ENCODE measurements at regions not wholly inside any gene's neighbourhood (a gene's known extent, or its start where the extent isn't known, plus 50 kb on each side); places are given as distances from the start of the nearest gene placed in this dataset.
"Not testable (repeated sequence)": the region's sequence is repeated elsewhere in the genome, so short reads cannot be mapped to it uniquely, and the experiment has no call there.

DNA sequence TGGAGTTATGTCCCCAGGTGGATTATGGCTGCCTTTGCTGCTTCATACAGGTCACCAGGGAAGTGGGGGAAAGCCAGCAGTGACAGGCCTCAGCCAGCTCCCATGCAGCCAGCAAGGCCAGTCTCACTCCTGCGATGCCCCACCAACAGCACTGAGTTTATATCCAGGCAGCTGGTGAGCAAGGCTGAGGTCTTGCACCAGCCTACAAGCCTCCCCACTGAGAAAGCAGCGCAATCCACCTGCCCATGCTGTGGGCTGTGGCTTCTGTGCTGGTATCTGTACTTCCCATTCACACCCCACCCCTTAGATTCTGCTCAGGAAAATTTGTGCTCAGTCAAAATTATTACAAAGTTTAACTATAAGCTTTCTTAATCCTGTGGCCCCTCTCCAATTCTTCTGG, 153.5 kb downstream of the HHIP start:
- no peak for DNase-seq

DNA sequence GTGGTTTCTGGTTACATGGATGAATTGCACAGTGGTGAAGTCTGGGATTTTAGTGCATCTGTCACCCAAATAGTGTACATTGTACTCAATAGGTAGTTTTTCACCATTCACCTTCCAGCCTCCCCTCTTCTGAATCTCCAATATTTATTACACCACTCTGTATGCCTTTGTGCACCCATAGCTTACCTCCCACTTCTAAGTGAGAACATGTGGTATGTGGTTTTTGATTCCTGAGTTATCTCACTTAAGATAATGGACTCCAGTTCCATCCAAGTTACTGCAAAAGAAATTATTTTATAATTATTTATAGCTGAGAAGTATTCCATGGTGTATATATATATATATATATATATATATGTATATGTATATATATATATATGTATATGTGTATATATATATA, 155.8 kb downstream of the HHIP start:
- no peak for DNase-seq

DNA sequence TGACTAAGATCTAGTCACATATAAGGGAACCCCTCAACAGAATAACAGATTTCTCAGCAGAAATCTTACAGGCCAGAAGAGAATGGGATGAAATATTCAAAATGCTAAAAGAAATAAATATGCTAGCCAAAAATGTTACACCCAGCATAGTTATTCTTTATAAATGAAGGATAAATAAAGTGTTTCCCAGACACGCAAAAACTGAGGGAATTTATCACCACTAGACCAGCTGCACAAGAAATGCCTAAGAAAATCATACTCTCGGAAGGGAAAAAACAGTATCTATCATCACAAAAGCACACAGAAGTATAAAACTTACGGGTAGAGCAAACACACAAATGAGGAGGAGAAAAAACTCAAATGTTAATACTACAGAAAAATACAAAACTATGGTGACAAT, 162.1 kb downstream of the HHIP start:
- DNase-seq = no peak

DNA sequence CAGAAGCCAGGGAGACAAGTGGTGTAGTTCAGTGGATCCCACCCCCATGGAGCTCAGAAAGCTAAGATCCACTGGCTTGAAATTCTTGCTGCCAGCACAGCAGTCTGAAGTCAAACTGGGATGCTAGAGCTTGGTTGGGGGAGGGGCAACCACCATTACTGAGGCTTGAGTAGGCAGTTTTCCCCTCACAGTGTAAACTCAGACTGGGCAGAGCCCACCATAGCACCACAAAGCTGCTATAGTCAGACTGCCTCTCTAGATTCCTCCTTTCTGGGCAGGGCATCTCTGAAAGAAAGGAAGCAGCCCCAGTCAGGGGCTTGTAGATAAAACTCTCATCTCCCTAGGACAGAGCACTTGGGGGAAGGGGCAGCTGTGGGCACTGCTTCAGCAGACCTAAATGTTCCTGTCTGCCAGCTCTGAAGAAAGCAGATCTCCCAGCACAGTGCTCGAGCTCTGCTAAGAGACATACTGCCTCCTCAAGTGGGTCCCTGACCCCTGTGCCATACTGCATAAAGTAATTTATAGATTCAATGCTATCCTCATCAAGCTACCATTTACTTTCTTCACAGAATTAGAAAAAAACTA, 163.2 kb downstream of the HHIP start:
- DNase-seq = no peak

DNA sequence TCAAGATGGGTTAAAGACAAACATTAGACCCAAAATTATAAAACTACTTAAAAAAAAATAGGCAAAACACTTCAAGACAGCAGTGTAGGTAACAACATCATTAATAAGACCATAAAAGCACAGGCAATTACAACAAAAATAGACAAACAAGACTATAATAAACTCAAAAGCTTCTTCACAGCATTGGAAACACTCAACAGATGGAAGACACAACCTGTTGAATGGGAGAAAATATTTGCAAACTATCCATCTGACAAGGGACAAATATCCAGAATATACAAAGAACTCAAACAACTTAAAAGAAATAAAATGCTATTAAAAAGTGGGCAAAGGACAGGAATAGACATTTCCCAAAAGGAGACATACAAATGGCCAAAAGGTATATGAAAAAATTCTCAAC, 170.7 kb downstream of the HHIP start:
- no peak for DNase-seq

DNA sequence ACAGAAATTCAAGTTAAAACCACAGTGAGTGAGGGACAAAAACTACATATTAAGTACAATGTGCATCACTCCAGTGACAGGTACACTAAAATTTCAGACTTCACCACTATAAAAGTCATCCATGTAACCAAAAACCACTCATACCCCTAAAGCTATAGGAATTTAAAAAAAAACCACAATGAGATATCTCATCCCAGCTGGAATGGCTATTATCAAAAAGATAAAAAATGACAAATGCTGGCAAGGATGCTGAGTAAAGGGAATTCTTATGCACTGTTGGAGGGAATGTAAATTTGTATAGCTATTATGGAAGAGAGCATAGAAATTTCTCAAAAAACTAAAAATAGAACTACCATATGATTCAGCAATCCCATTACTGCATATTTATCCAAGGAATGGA, 171.1 kb downstream of the HHIP start:
- no peak for DNase-seq

DNA sequence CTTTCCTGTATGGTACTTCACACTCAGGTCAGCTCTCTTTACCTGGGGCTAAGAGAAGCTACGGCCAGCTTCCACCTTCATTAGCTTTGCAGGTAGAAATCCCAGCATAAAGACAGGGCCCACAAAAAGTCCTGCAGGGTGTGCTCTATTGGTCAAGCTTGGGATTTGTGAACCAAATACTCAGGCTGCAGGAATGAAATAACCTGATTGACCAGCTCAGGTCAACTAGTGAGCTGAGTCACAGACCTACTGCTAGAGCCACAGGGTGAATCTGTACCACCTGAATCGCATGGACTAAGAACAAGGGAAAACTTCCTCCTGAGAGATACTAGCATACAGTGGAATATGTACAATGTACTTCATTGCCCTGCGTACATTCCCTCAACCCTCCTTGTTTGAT, 172.2 kb downstream of the HHIP start:
- DNase-seq = no peak

DNA sequence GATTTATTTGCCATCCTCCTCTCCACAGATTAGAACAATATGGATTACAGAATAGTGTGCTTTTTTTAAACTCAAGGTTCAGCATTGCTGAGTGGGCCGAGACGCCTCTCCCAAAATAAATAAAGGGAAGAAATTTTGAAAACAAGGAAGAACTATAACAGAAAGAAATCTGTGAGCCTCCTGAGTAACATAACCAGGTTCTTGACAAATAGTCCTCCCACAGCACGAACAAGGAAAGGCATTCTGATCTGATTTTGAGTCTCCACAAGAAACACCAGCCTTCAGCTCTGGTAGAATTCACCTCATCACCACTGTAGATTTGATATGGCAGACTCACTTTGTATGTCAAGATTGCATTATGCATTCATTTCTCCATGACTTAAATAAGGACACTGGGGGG, 173.6 kb downstream of the HHIP start:
- no peak for DNase-seq

DNA sequence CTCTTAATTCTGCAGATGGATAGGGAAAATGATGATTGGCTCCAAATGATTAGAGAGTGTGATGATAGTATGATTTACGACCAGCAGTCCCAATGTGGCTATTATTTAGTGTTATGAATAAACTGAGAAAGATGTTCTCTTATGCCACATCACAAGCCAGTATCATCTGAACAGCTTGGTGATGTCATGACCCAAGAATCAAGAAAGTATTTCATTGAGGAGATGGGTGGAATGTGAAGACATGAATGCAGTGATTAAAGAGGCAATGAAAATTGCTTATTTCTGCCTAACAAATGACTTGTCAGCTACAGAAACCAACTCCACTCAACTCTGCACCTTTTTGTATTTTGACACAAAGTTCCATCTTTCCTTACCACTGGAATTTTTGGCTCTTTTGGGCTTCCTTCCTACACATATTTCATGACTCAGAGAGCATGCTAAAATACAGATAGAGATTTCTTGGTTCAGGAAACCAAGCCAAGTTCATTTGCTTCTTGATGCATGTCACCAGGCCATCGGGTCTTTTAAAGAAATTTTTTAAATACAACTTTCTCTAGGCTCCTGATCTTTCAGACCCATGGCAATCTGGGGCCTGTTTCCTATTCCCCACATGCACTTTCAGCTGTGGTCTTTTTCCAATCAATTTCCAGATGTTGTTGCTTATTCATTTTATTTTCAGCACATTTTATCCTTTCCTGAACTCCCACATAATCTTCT, 174.2 kb downstream of the HHIP start:
- no peak for DNase-seq

DNA sequence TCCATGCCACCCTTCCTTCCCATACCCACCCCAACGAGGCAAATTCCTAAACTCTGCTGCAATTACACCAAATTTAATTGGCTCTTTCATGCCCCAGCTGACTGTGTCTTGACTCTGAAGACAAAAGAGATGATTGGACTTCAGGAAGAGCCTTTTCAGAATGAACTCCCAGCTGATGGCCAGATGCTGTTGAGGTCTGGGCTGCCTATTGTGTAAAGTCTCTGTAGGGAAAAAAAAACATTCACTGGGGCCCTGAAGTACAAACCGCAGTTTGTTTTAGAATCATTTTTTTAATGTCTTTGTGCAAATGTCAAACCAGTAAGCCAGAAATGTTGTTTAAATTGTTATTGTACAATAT, 174.8 kb downstream of the HHIP start:
- DNase-seq = no peak

DNA sequence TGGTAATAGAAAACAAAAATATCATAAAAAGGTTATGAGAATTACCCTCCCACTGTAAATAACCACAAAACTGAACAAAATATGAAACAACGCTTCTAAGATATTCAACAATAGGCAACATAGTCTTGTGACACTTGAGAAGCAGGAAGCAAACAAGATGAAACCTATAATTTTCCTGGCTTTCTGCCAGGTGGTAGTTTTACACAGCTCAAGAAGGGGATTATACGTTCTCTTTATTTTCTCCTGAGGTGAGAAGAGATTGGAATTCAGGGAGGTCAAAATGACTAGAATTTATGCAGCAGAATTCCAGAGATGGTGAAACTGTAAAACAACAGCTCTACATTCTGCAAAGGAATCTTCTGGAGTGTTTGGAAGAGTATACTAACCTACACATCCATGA, 186.0 kb downstream of the HHIP start:
- DNase-seq = peak; percentile 1

DNA sequence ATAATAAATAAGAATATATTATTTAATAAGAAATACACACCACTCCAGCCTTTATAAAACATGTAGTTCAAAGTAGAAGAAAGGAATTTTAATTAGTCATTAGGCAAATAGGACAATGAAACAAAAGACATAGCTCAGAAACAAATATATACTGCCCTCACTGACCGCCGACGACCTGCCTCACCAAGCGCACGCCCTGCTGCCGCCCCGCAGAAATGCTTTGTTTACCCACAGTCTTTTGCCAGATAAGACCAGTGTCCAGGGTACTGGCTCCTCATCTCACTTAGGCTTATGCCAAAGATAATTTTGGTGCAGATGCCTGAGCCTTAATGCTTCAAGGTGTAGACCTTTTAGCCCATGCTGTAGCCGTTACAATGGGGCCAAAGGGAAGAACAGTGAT, 199.5 kb downstream of the HHIP start:
- no peak for DNase-seq

DNA sequence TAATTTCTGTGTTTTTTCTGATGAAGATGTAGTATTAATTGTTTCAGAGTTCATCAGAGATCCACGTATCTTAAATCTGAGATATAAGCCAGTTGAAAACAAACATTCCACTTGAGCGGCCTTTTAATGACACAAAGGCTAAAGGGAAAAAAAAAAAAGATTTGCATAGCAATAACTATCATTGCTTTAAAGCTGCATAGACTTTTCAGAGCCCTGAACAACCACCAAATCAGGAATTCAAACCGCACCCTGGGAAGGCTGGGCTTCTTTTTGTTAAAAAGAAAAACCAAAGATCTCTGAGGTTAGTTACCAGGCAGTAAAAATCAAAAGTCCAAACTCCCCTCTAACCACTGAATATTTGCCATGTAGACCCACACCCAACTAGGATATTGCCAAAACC, 206.0 kb downstream of the HHIP start:
- no peak for DNase-seq

DNA sequence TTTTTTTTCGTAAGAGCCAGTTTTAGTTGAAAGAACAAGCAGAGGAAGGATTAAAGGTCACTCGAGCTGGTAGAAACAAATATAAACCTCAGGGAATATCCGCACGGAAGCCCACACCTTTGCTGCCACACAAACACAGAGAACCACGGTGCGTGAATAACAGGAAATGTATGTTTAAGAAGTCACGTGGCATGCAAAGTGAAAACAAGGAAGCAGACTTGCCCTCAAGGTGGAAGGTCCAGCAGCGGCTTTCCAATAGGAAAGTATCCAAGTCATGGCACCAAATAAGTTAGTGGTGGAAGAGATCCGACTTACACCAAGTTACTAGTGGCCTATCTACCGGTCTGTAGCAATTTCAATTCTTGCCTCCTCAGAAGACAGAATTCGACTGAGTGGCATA, 215.5 kb downstream of the HHIP start:
- DNase-seq = no peak

DNA sequence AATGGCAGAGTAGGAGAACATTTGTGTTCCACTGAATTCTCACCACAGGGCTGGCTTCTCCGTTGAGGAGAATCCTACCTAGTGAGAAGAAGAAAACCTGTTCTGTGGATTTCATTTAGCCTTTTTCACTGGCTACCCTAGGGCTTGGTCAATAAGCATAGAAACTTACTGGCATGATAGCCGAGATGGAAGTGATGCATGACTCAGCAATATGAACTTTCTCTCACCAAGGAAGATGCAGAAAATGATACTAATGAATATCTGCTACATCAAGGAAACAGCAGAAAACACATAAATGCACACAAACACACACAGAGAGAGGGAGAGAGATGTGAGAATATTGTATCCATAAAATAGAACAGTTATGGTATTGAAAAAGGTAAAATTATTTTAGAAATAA, 216.3 kb downstream of the HHIP start:
- DNase-seq = no peak

DNA sequence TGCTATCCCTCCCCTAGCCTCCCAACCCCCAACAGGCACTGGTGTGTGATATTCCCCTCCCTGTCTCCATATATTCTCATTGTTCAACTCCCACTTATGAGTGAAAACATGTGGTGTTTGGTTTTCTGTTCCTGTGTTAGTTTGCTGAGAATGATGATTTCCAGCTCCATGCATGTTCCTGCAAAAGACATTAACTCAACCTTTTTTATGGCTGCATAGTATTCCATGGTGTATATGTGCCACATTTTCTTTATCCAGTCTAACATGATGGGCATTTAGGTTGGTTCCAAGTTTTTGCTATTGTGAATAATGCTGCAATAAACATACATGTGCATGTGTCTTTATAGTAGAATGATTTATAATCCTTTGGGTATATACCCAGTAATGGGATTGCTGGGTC, 218.9 kb downstream of the HHIP start:
- DNase-seq = not testable (repeated sequence)

DNA sequence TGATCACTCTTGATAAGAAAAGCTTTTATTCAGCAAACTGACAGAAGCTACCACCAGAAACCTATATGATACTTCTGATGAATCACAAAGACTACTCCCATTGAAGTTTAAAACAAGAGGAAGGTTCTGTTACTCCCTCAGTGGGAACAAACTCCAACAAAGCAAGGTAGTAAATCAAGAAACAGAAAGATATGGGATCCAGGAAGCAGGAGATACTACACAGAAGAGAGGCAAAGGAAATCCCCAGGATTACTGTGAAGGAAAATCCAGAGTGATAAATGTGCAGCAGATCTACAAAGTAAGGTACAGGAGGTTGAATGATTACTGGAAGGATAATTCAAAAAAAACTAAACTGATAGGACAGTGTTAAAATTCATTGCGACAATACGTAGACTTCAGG, 222.4 kb downstream of the HHIP start:
- DNase-seq = no peak

DNA sequence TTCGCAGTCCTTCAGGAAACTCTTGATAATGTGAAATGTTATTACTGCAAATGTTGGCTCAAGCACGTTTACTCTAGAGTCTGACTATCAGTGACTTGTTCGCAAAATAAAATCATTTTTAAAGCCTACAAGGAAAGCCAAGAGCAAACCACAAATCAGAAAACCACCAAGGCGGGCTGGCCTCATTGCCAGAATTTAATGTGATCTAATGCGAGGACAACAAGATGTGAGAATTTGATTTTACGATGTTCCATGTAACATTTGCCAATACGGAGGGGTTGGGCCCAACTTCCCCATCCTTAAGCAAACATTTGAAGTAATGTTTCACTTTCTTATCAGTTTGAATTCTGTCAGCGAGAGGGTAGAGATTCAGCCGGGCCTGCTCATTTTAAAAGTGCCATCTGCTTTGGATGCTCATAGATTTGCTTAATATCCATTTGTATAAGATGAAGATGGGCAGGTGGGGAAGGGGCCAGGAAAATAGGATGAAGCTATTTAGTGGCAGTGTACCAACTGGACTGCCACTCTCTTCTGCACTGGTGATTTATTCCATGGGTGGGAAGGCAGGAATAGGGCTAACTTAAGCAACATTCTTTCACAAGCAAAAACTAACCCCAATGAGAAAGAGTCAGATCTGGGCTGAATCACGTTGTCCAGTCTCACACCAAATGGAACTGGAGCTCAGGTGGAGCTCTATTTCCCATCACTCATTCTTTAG, 225.3 kb downstream of the ANAPC10 start:
- DNase-seq = no peak

DNA sequence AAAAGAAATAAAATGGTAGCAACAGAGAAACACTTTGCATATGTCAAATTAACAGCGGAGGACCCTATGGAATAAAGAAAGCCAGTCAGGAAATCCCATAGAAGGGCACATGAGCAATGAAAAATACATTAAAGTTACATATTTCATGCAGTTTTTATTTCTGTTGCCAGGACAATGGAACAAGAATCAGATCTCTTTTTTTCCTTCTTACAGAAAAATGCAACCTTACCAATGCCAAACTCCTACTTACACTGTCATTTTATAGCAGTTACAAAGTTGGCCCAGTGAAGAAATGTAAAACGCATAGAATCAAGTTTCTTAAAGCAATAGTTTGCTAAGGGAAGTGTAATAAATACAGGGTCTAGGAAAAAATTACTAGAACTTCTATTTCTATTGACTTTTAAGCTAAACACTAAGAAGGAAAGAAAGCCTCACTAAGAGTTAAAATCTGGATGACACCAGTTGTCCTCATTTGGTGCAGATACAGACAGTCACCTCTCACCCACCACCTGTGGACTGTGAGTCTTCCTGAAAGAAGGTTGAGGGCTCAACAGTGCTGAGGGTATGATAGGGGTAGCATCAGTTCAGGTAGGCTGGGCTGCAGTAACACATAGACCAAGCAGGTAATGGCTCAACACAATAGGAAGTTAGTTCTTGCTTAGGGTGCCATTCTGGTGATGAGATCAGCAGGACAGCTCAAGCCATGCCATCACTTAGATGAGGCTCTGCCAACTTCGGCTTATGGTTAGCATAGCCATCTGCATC, 224.6 kb downstream of the ANAPC10 start:
- no peak for DNase-seq

DNA sequence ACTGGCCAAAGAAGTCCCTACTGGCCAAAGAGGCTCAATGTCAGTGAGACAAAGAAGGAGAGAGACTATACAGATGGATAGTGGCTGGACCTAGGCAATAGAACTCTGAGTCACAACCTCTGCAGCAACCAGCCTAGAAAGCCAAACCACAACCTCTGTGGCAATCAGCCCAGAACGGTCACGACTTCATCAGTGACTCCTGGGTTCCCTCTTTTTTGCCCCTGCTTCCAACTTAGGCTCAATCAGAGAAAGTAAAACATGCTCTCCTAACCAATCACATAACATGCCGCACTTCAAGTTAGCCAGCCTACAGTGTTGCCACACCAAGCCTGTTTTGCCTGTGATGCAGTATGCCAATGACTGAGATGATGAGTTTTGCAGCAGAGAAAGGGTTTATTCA, 203.4 kb downstream of the ANAPC10 start:
- DNase-seq = no peak

DNA sequence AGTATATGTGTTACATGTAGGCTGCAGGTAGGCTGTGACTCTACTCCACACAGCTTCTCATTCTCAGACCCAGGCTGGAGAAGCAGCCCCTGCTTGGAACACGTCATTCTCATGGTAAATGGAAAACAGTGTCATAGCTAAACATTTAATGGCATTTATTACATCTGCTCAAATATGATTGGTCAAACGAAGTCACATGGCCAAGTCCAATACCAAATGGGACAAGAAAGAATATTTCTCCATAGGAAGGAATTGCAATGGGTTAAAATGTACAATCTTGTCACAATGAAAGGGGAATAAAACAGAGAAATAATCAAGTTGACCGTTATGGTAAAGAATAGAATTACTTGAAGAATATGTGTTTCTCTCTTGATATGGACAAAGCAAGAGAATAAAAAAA, 198.6 kb downstream of the ANAPC10 start:
- DNase-seq = no peak

DNA sequence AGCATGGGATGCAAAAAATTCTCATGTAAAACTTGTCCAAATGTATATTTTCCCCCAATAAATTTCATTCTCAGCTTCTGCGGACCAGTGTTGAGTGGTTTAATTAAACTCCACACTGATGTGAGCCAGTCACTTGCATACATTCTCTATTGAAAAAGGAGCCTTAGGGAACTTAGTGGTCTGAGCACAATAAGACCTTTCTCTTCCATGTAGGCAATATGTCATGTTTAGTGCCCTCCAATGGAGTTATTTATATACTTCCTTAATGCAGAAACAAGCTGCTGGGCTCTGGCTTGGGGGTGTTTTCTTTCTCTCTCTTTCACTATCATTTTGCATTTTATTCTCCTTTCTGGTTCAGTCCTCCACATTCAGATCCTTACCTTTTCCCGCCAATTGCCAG, 196.9 kb downstream of the ANAPC10 start:
- no peak for DNase-seq

DNA sequence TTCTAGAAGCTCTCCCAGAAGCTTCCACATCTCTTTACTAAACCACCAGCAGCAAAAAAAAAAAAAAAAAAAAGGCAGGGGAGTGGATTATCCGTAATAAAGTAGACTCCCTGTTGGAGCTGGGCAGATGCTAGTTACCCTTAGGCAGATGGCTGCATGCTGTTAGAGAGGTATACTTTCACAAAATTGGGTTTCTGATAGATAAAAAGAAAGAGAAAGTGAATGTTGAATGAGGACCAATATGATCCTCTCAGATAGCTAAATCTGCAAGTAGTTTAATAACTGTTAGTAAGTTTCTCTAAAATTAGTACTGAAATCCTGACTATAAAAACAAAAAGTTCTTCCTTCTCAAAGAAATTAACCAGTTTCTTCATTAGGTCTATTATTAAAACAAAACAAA, 195.4 kb downstream of the ANAPC10 start:
- DNase-seq = no peak
